Testis (tissue), 2 donors: ENCODE measurements at regions not wholly inside any gene's neighbourhood (a gene's known extent, or its start where the extent isn't known, plus 50 kb on each side); places are given as distances from the start of the nearest gene placed in this dataset.
A peak's percentile ranks its signal among the peaks of the same experiment; 100 is the strongest.

Experiments used
- DNase-seq: peaks from one replicate; pipeline ENCODE4 v3.0.0-alpha.2; 2019
- H3K27ac ChIP-seq, 2 donors: fragments of 200-600 bp; sonication (generic); one replicate each; pipeline ENCODE4 v1.5.1; 2019
- H3K27me3 ChIP-seq: fragments of 200-600 bp; sonication (generic); one replicate; pipeline ENCODE4 v1.5.1; 2019
- H3K36me3 ChIP-seq: fragments of 200-600 bp; sonication (generic); one replicate; pipeline ENCODE4 v1.5.1; 2017; ENCODE audit warnings: low read depth; ENCODE audit errors: missing control alignments
- H3K4me1 ChIP-seq: fragments of 200-600 bp; sonication (generic); one replicate; pipeline ENCODE4 v1.5.1; 2019
- H3K4me3 ChIP-seq, 2 donors: fragments of 200-600 bp; sonication (generic); one replicate each; pipeline ENCODE4 v1.5.1; 2017 to 2019
- H3K9me3 ChIP-seq: fragments of 200-600 bp; sonication (generic); one replicate; pipeline ENCODE4 v1.5.1; 2017
- CTCF ChIP-seq, 3 experiments: fragments of 450-650 bp in 2 of 3; fragments of 200-600 bp in 1 of 3; sonication (generic) in 1 of 3; IDR thresholded peaks; one replicate each; pipeline ENCODE4 v1.5.1; 2016 to 2019; ENCODE audit warnings: antibody characterized with exemption in 3 of 3, mild to moderate bottlenecking in 2 of 3, moderate library complexity in 1 of 3
- POLR2A ChIP-seq: fragments of 450-650 bp; IDR thresholded peaks from one replicate; pipeline ENCODE4 v1.6.1; 2017; ENCODE audit warnings: antibody characterized with exemption, mild to moderate bottlenecking, moderate library complexity
- WGBS, 2 donors: methylation state at CpG; one replicate each; pipeline ENCODE4 v1.1.5; 2018; 5-methylcytosine and 5-hydroxymethylcytosine counted together
- intact Hi-C: fragments of 100-400 bp; cut with DNase I; formaldehyde crosslinking; loops from one replicate; pipeline ENCODE4 v1.15.1; 2023; ENCODE audit warnings: low total_unique reads

GRCh38 chr4:28665306-28665705 is 1804.7 kb downstream of the STIM2 start:
- 55 to 100% methylated on average over 1 of the region's 1 CpG for WGBS, 2 donors
- H3K4me3 ChIP-seq = no peak overlapping the region
- no peaks in the 10 kb centered on the region for H3K4me1 ChIP-seq
- H3K9me3 ChIP-seq = no peaks in the 10 kb centered on the region
- TF ChIP-seq POLR2A (no peak), CTCF (IDR thresholded peaks at IDR 0.05) (no peak)
- DNase-seq = no peak
- no peaks in the 10 kb centered on the region for H3K36me3 ChIP-seq
- H3K27me3 ChIP-seq = no peaks in the 10 kb centered on the region
- intact Hi-C loops = no loop called here
- no peak overlapping the region for H3K27ac ChIP-seq

- intact Hi-C loops = no loop called here
- no peaks in the 10 kb centered on the region for H3K9me3 ChIP-seq
- no peak overlapping the region for H3K4me3 ChIP-seq
- H3K27me3 ChIP-seq = no peaks in the 10 kb centered on the region
- no peaks in the 10 kb centered on the region for H3K4me1 ChIP-seq
- no peak overlapping the region for H3K27ac ChIP-seq
- DNase-seq = no peak
- TF ChIP-seq POLR2A (no peak), CTCF (IDR thresholded peaks at IDR 0.05) (no peak)
- no peaks in the 10 kb centered on the region for H3K36me3 ChIP-seq
Observed at GRCh38 chr4:28675582-28675981, 1814.9 kb downstream of the STIM2 start.

- Histone ChIP-seq H3K27me3 (no peaks in the 10 kb centered on the region), H3K9me3 (no peaks in the 10 kb centered on the region), H3K27ac (no peak overlapping the region), H3K4me1 (no peaks in the 10 kb centered on the region), H3K4me3 (no peak overlapping the region), H3K36me3 (no peaks in the 10 kb centered on the region)
- intact Hi-C loops = no loop called here
- no peak for TF ChIP-seq CTCF (IDR thresholded peaks at IDR 0.05)
- DNase-seq = no peak
Observed at GRCh38 chr4:28677808-28678207, 1817.2 kb downstream of the STIM2 start.

- 87 to 91% methylated on average over 1 of the region's 1 CpG for WGBS, 2 donors
- H3K4me3 ChIP-seq = no peak overlapping the region
- no peak overlapping the region for H3K27ac ChIP-seq
- no peaks in the 10 kb centered on the region for H3K36me3 ChIP-seq
- H3K27me3 ChIP-seq = no peaks in the 10 kb centered on the region
- no peak for DNase-seq
- intact Hi-C loops = no loop called here
- TF ChIP-seq POLR2A = no peak
- TF ChIP-seq CTCF (IDR thresholded peaks at IDR 0.05) = no peak
- no peaks in the 10 kb centered on the region for H3K9me3 ChIP-seq
- H3K4me1 ChIP-seq = no peaks in the 10 kb centered on the region
Observed at GRCh38 chr4:28682847-28683246, 1822.2 kb downstream of the STIM2 start.

GRCh38 chr4:28686618-28687017 is 1826.0 kb downstream of the STIM2 start:
- Histone ChIP-seq H3K36me3 (no peaks in the 10 kb centered on the region), H3K9me3 (no peaks in the 10 kb centered on the region), H3K4me1 (no peaks in the 10 kb centered on the region), H3K27ac (no peak overlapping the region), H3K4me3 (no peak overlapping the region), H3K27me3 (no peaks in the 10 kb centered on the region)
- intact Hi-C loops = no loop called here
- TF ChIP-seq POLR2A (no peak), CTCF (IDR thresholded peaks at IDR 0.05) (peak in 2 of 3 experiments; percentile 13 to 40)
- 65 to 78% methylated on average over 3 to 4 of the region's 4 CpGs for WGBS, 2 donors
- peak; percentile 84 for DNase-seq
